ENCODE measurements at regions not wholly inside any gene's neighbourhood (a gene's known extent, or its start where the extent isn't known, plus 50 kb on each side); places are given as distances from the start of the nearest gene placed in this dataset.
A peak's percentile ranks its signal among the peaks of the same experiment; 100 is the strongest.
"Not testable (repeated sequence)": the region's sequence is repeated elsewhere in the genome, so short reads cannot be mapped to it uniquely, and the experiment has no call there.

DNA sequence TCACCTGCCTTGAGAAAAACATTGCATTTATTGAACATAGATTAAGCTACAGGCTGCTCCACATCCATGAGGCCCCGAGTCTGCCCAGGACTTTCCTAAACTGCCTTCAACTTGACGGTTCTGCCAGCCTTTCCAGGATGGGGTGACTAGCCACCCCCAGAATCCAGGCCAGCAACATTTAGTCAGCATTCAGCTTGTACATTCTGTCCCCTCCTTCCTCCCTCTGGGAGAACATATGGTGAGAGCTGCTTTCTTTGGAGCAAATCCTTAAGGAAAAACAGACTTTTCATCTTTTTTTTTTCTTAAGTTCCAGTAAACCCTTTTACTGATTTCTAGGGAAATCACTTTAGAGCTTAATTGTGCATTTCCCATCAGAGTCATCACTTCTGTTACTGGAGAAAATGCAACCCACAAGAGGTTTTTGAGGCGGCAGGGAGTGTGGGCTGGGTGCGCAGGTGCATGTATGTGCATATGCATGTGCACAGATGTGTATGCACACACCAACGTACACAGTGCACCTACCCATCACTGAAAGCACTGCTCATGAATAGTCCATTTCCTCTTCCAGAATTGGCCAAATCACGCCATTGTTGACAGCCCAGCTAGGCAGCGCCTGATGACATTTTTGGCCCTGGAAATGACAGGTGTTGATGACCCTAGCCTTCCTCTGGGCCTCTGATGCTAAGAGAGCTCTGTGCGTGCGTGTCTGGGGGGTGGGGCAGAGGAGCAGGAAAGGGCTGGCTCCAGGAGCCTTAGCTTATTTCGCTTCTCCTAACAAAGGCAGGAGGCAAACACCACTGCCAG is 145.6 kb downstream of the HSD17B3 start:
- no peak for DNase-seq

DNA sequence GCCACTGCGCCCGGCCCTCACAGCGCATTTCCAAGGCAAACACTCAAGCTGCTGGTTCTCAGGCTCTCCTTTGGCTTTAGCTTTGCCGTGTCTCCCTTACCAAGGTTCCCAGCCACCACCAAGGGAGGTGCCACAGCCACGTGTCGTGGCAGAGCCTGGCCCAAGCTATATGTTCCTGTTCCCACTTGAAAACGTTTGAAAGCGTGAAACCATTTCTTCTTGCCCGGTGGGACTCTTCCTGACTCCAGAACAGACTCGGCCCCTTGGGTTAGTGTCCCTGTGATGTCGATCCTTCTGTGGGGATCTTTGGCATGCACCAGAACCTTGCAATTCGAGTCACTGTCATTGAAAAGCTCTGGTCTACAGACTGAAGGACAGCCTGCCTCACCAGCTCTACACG is 147.9 kb downstream of the HSD17B3 start:
- no peak for DNase-seq

GRCh38 chr9:96152550-96152949 is 149.4 kb downstream of the HSD17B3 start:
- no peak for DNase-seq

GRCh38 chr9:96150324-96151227 is 151.4 kb downstream of the HSD17B3 start:
- peak; percentile 38 for DNase-seq

DNA sequence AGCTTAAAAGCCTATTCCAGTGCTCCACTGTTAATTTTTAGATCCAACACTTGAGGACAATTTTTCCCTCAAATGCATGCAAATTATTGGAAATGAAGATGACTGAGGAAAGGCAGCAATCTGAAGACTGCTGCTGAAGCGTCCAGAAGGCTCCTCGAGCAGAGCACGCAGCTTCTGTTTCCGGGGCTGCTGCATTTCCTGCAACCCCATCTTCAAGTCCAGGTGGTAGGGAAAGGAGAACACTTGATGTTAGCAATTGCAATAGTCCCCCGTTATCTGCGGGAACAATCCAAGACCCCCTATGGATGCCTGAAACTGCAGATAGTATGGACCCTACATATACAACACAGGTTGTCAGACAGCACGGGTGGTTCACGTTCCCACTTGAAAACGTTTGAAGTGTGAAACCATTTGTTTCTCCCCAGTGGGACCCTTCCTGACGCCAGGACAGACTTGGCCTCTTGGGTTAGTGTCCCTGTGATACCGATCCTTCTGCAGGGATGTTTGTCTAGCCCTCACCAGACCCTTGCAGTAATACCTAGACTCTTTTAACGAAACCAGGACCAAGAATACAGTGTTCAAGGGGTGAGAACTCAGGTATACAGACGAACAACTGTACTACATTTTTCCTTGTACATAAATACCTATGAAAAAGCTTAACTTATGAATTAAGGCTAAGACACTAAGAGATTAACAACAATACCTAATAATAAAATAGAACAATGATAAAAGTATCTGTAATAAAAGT is 152.3 kb downstream of the HSD17B3 start:
- DNase-seq: no peak

- no peak for DNase-seq
Observed at GRCh38 chr9:96148634-96149532, 153.1 kb downstream of the HSD17B3 start.

- not testable (repeated sequence) for DNase-seq
Observed at GRCh38 chr9:96147029-96147428, 154.9 kb downstream of the HSD17B3 start.

GRCh38 chr9:96141666-96142065 is 160.3 kb downstream of the HSD17B3 start:
- no peak for DNase-seq

GRCh38 chr9:96141128-96141474 is 160.9 kb downstream of the HSD17B3 start:
- no peak for DNase-seq

DNA sequence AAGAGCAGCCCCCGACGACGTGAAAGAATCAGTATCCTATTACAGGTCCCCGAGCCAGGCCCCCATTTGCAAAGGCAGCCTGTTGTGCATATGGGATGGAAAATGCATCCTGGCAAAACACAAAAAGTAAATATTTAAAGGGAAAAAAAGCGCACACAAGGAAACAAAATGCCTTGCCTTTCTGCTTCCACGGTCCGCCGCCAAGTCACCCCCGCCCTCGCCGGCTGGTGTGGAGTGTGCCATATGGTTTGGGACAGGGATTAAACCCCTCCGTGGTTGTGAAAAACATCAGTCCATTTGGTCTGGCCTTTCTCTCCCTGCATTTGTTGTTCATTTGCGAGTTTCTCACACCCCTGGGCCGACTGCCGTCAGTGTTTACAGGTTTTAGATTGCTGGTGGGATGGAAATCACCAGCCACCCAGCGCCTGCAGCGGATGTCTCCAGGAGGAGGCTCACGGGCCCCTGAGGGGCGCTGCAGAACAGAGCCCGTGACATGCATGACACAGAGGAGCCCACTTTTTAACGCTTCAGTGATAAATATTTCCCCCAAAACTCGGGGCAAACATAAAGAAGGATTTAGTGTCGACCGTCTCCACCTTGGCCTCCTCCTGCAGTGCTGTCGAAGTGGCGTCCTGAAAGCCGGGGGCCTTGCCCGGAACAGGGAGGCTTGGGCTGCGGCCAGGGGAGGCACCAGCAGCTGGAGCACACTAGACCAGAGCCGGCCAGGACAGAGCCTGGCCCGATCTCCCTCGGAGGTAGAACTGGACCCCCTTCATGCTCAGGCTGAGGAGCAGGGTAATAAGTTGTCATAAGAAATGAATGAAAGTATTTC is 161.5 kb downstream of the HSD17B3 start:
- DNase-seq: no peak

- DNase-seq: no peak
Observed at GRCh38 chr9:96139592-96140295, 162.2 kb downstream of the HSD17B3 start.

DNA sequence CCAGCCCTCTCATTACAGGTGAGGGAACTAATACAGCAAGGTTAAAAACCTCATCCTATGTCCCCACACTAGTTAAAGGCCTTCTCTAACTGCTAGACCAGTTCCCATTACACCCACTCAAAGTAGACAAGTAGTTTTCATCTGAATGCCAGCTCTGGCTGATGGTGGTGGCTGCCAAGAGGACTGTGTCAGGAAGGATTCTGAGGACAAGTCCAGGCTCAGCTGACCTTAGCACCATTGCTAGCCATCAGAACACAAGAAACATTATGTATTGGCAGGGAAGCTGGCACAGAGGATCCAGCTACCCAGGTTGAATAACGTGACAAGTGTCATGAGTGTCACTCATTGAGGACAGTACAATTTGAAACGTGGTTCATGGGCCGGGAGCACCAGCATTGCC is 163.4 kb downstream of the HSD17B3 start:
- DNase-seq: no peak

DNA sequence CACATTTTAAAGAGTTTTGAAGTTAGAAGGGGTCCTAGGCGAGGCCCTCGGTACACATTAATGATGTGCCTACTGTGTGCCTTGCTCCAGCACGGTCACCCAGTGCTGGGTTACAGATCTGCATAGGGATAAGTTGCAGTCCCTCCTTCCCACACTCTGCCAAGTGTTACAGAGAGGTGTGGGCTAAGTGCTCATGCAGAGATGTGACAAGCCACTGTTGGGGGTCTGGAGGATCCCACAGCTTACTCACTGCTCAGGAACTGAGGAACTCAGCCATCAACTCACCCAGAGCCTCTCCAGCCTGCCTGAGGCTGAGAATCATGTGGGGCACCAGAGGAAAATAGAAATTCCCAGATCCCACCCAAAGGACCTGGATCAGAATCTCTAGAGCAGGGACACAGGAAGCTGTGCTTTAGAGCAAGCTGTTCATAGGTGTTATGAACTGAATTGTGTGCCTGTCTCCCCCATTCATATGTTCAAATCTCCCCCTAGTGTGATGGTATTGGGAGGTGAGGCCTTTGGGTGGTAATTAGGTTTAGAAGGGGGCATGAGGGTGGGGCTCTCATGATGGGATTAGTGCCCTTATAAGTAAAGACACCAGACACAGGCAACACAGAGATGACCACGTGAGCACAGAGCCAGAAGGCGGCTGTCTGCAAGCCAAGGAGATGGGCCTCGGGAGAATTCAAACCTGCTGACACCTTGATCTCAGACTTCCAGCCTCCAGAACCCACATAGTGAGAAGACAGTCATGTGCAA is 164.1 kb downstream of the HSD17B3 start:
- DNase-seq: no peak

- no peak for DNase-seq
Observed at GRCh38 chr9:96136992-96137670, 164.8 kb downstream of the HSD17B3 start.

DNA sequence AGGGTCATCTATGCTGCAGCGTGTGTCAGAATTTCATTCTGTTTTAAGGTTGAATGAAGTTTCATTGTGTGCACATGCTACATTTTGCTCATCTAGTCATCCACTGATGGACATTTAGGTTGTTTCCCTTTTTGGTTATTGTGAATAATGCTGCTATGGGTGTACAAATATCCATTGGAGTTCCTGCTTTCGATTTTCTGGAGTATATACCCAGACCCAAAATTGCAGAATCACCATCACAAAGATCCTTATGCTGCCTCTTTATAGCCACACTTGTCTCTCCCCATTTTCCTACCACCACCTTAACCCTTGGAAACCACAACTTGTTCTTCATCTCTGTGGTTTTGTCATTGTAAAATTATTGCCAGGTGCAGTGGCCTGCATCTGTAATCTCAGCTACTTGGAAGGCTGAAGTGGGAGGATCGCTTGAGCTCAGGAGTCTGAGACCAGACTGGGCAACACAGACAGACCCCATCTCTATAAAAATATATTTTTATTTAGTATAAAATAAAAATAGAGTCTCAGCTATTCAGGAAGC is 166.2 kb downstream of the HSD17B3 start:
- DNase-seq: no peak

DNA sequence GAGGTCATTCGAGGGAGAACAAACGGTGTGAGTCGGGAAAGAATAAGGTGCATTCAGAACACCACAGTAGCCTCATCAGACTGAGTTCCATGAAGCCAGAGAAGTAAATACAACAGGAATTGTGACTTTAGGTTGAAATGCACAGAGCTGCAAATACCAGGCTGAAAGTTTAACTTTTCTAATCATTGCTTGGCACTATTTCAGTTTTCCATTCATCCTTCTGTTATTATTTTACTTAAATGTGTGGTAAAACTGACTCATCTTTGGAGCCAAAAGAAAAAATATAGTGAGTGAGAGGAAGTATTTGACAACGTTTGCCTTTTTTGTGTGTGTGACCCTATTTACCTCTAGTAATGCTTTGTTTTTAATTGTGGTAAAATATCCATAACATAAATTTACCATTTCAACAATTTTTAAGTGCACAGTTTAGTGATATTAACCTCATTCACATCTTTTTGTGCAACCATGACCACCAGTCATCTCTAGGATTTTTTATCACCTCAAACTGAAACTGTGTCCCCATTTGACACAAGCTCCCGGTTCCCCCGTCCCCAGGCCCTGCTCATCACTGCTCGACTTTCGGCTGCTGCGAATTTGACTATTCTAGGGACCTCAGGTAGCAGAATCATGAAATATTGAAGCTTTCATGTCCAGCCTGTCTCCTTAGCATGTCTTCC is 166.8 kb downstream of the HSD17B3 start:
- no peak for DNase-seq

DNA sequence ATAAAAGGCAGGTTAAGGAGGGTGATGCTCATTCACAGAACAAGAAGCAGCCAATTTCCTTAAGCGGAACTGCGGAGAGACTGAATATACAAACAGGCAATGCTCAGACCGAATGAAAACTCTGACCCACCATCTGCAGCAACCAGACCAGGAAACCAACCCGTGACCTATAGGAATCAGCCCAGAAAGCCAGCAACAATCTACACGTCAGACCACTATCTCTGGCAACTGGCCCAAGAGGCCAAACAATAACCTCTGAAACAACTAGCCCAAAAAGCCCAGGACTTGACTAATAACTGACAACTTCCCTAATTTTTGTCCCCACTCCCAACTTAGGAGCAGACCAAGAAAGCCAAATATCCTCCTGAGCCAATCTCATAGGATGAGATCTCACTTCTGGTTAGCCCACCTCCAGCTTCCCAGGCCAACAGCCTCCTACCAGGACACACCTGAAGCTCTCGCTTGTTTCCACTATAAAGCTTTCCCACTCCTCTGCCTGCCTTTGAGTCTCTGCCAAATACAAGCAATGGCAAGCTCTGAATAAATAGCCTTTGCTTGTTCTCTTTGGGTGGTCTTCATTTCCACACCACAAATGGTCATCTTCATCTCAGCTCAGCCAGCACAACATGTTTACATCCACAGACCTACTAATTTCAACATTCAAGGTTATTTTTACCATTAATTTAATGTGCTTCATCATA is 168.5 kb downstream of the HSD17B3 start:
- DNase-seq: no peak

- DNase-seq: no peak
Observed at GRCh38 chr9:96131825-96132224, 170.2 kb downstream of the HSD17B3 start.
